NCI-H345 treated with DMSO at 0.1 percent for 48 hours (cell line): ENCODE measurements at regions not wholly inside any gene's neighbourhood (a gene's known extent, or its start where the extent isn't known, plus 50 kb on each side); places are given as distances from the start of the nearest gene placed in this dataset.
"Not testable (repeated sequence)": the region's sequence is repeated elsewhere in the genome, so short reads cannot be mapped to it uniquely, and the experiment has no call there.

Source experiments
- DNase-seq: peaks from one replicate; lab custom pipeline; 2025; ENCODE audit not compliant: unreplicated experiment; lab: John Stamatoyannopoulos, UW

DNA sequence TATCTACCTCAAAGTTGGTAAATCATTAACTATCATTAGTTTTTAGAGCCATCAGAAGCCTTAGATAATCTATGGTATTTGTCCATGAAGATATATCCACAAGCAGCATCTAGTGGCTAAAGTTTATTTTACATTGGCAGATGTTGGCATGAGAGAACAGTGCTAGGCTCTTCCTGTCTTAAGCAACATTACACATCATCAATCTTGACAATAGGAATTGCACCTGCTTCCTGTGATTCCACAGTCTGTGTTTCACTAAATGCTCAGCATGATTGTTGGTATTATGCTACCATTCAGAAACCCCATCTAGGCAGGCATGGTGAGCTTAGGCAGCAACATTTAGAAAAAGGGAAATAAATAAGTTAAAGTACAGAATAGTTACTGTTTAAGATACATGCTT lies 246.6 kb downstream of the SLCO4C1 start:
- peak; percentile 69 for DNase-seq

- peak; percentile 5 for DNase-seq
Measured at GRCh38 chr5:102048940-102049339, 247.1 kb downstream of the SLCO4C1 start.

- not testable (repeated sequence) for DNase-seq
Measured at GRCh38 chr5:102047073-102047472, 249.0 kb downstream of the SLCO4C1 start.

- no peak for DNase-seq
Measured at GRCh38 chr5:102040326-102040725, 255.8 kb downstream of the SLCO4C1 start.

- no peak for DNase-seq
Measured at GRCh38 chr5:102036927-102037326, 259.2 kb downstream of the SLCO4C1 start.

DNA sequence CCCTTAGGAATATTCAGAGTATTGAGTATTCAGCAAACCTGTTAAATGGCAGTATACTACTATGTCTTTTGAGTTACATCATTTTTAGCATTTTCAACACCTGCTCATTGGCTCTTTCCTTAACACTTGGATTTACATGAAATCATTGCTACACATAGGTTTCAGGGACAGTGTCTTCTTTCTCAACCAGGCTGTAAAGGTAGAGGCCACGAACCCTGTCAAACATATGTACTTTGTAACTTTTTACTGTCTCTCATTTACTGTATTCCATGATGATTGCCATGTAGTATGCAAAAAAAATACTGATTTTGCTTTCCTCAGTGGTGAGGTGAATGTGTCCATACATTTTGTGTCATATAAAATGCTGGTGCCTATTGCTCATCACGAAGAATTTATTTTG lies 264.4 kb downstream of the SLCO4C1 start:
- no peak for DNase-seq

GRCh38 chr5:102018690-102019089 lies 277.4 kb downstream of the SLCO4C1 start:
- DNase-seq, result no peak

- no peak for DNase-seq
Measured at GRCh38 chr5:102018279-102018678, 277.8 kb downstream of the SLCO4C1 start.

DNA sequence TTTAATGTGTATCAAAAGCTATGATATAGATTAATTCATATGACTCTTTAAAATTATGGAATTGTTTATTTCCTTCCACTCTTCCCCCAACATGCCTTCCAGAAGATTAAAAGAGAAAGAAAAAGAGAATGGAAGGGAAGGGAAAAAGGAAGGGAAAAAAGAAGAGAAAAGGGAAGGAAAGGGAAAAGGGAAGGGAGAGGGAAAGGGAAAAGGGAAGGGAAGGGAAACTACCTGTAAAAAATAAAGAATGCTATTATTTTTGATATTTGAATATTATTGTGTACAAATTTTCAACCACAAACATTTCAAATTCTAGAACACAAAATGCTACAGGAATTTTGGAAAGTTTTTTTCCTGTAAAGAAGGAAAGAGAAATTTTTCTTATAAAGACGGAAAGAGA lies 281.7 kb downstream of the SLCO4C1 start:
- DNase-seq, result no peak

DNA sequence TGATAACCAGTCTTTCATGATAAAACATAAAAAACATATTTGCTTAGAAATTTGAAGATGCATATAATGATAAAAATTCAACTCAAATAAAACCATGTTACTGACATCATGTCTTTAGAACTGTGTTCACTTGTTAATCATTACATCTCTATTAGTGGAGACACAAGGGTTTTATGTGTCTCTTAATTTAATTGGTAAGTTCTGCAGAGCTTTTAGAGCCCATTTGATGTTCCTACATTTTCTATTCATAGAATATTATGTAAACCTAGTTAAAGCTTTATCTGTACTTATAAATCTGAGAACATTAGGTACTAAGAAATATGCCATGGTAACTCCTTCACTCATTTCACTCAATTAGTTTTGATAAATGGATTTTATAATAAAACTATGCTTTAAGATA lies 285.4 kb downstream of the SLCO4C1 start:
- no peak for DNase-seq

DNA sequence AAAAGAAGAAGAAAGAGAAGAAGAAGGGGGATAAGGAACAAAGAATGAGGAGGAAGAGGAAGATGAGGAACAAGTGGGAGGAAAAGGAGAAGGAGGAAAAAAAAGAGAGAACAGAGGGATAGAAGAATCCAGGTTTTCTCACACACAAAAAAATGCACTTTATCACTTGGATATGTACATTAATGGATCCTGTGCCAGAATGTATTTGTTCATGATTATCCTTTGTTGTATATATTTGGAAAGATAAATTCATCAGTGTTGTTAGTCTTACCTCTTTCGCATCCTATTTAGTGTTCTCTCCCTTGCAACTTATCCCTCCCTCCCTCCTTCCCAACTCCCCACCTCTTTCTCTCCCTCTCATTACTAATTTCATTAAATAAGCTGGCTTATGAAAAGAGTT lies 298.8 kb downstream of the SLCO4C1 start:
- DNase-seq, result no peak

- no peak for DNase-seq
Measured at GRCh38 chr5:101995585-101995984, 300.5 kb downstream of the SLCO4C1 start.

DNA sequence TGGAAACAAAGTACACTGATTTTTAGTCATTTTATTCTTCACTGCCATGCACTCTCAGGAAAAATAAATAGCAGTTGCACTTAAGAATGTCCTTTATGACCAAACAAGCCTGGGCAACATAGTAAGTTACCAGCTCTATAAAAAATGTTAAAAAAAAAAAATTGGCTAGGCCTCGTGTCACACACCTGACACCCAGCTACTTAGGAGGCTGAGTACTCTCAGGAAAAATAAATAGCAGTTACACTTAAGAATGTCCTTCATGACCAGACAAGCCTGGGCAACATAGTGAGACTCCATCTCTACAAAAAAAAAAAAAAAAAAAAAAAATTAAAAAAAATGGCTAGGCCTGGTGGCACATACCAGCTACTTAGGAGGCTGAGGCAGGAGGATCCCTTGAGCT lies 304.6 kb downstream of the SLCO4C1 start:
- DNase-seq, result no peak

- DNase-seq, result no peak
Measured at GRCh38 chr5:101989659-101990058, 306.4 kb downstream of the SLCO4C1 start.

GRCh38 chr5:101977729-101978345 lies 318.2 kb downstream of the SLCO4C1 start:
- DNase-seq, result peak; percentile 39

- no peak for DNase-seq
Measured at GRCh38 chr5:101976933-101977332, 319.2 kb downstream of the SLCO4C1 start.

DNA sequence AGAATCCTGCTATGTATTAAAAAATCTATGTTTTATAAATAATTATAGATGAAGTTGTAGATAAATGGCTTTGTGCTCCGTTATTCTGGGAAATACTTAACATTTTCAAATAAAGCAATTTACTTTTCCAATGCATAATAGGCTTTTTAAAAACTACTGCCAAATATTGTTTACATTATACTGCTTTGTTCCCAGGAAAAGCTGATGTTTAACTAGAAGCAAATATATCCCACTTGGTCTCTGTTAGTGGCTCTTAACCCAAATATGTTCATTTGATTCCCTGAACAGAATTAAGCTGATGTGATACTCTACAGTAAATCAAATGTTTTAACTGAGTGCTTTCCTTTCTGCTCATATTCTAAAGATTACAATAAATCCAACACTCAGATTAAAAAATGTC lies 326.3 kb downstream of the SLCO4C1 start:
- no peak for DNase-seq

DNA sequence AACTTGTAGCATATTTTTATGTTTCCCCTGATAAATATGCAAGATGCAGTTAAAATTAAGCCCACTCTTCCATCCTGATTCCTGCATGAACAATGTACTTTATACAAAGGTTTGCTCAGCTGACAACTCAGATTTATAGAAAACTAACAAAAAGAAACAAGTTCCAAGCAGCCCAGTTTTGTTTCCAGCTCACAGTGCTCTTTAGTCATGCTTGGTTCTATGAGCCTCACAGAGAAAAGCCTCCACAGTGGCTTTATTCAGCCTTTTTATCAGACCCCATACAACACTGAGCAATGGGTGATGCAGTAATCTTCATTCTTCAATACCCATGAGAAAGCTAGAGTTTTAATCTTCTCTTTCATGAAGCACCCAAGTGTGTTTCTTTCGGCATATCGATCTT lies 329.6 kb downstream of the SLCO4C1 start:
- no peak for DNase-seq

GRCh38 chr5:101955891-101956290 lies 340.2 kb downstream of the SLCO4C1 start:
- no peak for DNase-seq

- no peak for DNase-seq
Measured at GRCh38 chr5:101950019-101950418, 346.1 kb downstream of the SLCO4C1 start.

DNA sequence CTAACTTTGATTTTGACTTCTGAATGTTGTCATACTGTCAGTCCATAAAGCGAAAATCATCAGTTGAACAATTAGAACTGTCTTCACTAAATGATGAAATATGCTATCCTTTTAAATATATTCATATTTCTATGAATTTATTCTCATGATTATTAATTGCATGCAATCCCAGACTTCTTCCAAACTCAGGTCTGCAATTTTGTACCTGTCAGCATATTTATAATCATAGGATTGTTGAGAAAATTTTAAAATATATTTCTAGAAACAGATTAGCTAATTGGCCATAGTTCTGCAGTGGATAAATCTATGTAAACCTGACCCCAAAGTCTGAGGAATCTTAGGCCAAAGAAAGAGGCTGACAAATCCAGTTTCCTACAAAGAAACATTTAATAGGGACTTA lies 347.5 kb downstream of the SLCO4C1 start:
- DNase-seq, result no peak

GRCh38 chr5:101943784-101944183 lies 352.3 kb downstream of the SLCO4C1 start:
- DNase-seq, result no peak

GRCh38 chr5:101942321-101942882 lies 353.7 kb downstream of the SLCO4C1 start:
- peak; percentile 26 for DNase-seq
